PC-3 (cell line): ENCODE measurements at regions not wholly inside any gene's neighbourhood (a gene's known extent, or its start where the extent isn't known, plus 50 kb on each side); places are given as distances from the start of the nearest gene placed in this dataset.

Experiments
- ATAC-seq: fragments of 200-7000 bp; cut with Tn5 transposase; 2 replicates; pipeline ENCODE4 v1.9.1; 2020; ENCODE audit warnings: mild to moderate bottlenecking, moderate library complexity
- BruUV-seq: library from RNA; stranded (reverse); fragments of 400-500 nt; replicated peaks from 2 replicates; lab custom pipeline; 2021; lab: Mats Ljungman, UMichigan
- CTCF ChIA-PET: fragments of 300-600 bp; sonication (Branson Sonifier 250); formaldehyde crosslinking; loops from one replicate; lab custom pipeline; 2022; ENCODE audit warnings: antibody characterized with exemption; lab: Charles Lee
- POLR2A ChIA-PET: fragments of 300-600 bp; sonication (Branson Sonifier 250); formaldehyde crosslinking; loops from one replicate; lab custom pipeline; 2022; ENCODE audit warnings: antibody characterized with exemption; ENCODE audit not compliant: unreplicated experiment; lab: Charles Lee
- DNase-seq: peaks from one replicate; pipeline ENCODE4 v3.0.0-alpha.2; 2015
- H2AFZ ChIP-seq: fragments of 300-600 bp; sonication (generic); 2 replicates; pipeline ENCODE4 v1.6.0; 2016; ENCODE audit warnings: antibody characterized with exemption, low read length
- H3F3A ChIP-seq: fragments of 300-600 bp; sonication (generic); one replicate; pipeline ENCODE4 v1.6.0; 2017; ENCODE audit warnings: antibody characterized with exemption, low read length, control low read depth, mild to moderate bottlenecking; ENCODE audit not compliant: unreplicated experiment
- H3K27ac ChIP-seq: fragments of 300-600 bp; sonication (generic); 2 replicates; pipeline ENCODE4 v1.5.1; 2016; ENCODE audit warnings: mild to moderate bottlenecking, low read length
- H3K27me3 ChIP-seq: fragments of 300-600 bp; sonication (generic); 2 replicates; pipeline ENCODE4 v1.6.1; 2016; ENCODE audit warnings: low read length, mixed read lengths
- H3K36me3 ChIP-seq: fragments of 300-600 bp; sonication (generic); 2 replicates; pipeline ENCODE4 v1.6.1; 2016; ENCODE audit warnings: low read depth, mixed run types, low read length, mixed read lengths
- H3K4me1 ChIP-seq: fragments of 300-600 bp; sonication (generic); 2 replicates; pipeline ENCODE4 v1.5.1; 2016; ENCODE audit warnings: low read length; ENCODE audit not compliant: insufficient read depth
- H3K4me2 ChIP-seq: fragments of 300-600 bp; sonication (generic); 2 replicates; pipeline ENCODE4 v1.6.0; 2016; ENCODE audit warnings: low read length
- H3K4me3 ChIP-seq: fragments of 300-600 bp; sonication (generic); 2 replicates; pipeline ENCODE4 v1.5.1; 2016; ENCODE audit warnings: mild to moderate bottlenecking, low read length, mixed read lengths
- H3K79me2 ChIP-seq: fragments of 300-600 bp; sonication (generic); 2 replicates; pipeline ENCODE4 v1.6.1; 2017; ENCODE audit warnings: low read length, mixed read lengths
- H3K9ac ChIP-seq: fragments of 300-600 bp; sonication (generic); 2 replicates; pipeline ENCODE4 v1.6.0; 2016; ENCODE audit warnings: mild to moderate bottlenecking, low read length
- H3K9me2 ChIP-seq: fragments of 300-600 bp; sonication (generic); replicated peaks from 2 replicates; pipeline ENCODE4 v1.6.1; 2016; ENCODE audit warnings: mixed run types, low read length, mixed read lengths
- H3K9me3 ChIP-seq: fragments of 300-600 bp; sonication (generic); 2 replicates; pipeline ENCODE4 v1.6.1; 2016; ENCODE audit warnings: low read length, mixed read lengths
- H4K20me1 ChIP-seq: fragments of 300-600 bp; sonication (generic); 2 replicates; pipeline ENCODE4 v1.6.1; 2016; ENCODE audit warnings: low read length, mixed read lengths
- CTCF ChIP-seq: fragments of 300-600 bp; sonication (generic); conservative IDR thresholded peaks from 2 replicates; pipeline ENCODE4 v1.5.1; 2017; ENCODE audit warnings: antibody characterized with exemption, low read depth, mild to moderate bottlenecking, low read length
- EZH2 ChIP-seq: fragments of 300-600 bp; sonication (generic); IDR thresholded peaks from one replicate; pipeline ENCODE4 v1.6.1; 2017; ENCODE audit warnings: antibody characterized with exemption, mild to moderate bottlenecking, low read length; ENCODE audit not compliant: unreplicated experiment
- EZH2phosphoT487 ChIP-seq: fragments of 300-600 bp; sonication (generic); IDR thresholded peaks from 2 replicates; pipeline ENCODE4 v1.6.1; 2018; ENCODE audit warnings: mild to moderate bottlenecking, antibody characterized with exemption, low read length, borderline replicate concordance
- intact Hi-C: fragments of 100-400 bp; cut with micrococcal nuclease; formaldehyde crosslinking; loops from 2 replicates; pipeline ENCODE4 v1.9.0; 2023

DNA sequence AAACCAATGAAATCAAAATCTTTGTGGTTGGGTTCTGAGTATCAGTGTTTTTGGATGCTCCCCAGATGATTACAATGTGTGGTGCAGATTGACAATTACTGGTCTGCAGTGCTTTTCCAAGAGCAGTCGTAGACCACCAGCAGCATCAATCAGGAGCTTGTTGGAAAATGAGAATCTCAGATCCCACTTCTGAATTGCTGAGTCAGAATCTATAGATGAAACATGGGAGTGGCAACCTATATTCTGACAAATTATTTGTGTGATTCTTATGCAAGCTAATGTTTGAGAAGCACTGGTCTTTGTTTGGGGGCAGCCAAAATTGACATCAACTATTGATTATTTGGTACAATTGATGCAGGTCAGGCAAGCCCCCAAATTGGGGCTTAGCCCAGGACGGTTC, 539.9 kb upstream of the BTBD3 start:
- H2AFZ ChIP-seq = no peak overlapping the region
- no peaks in the 10 kb centered on the region for H3K9me3 ChIP-seq
- no TSS peak for BruUV-seq
- no peaks in the 10 kb centered on the region for H3K27me3 ChIP-seq
- peaks cover 8% of the 10 kb centered on the region; the same call in 1 of the 2 replicates for H3K4me1 ChIP-seq
- ChIA-PET POLR2A (no interaction called here), CTCF (no interaction called here)
- H4K20me1 ChIP-seq = no peaks in the 10 kb centered on the region
- H3K9me2 ChIP-seq = no peaks in the 10 kb centered on the region
- DNase-seq (no peak), ATAC-seq (no peak)
- intact Hi-C loops = no loop called here
- no peak overlapping the region for H3K4me3 ChIP-seq
- TF ChIP-seq CTCF = no peak
- no peak overlapping the region for H3K9ac ChIP-seq
- H3K27ac ChIP-seq = no peak overlapping the region
- H3K36me3 ChIP-seq = no peaks in the 10 kb centered on the region
- no peaks in the 10 kb centered on the region for H3F3A ChIP-seq
- no peaks in the 10 kb centered on the region for H3K79me2 ChIP-seq
- H3K4me2 ChIP-seq = no peak overlapping the region

DNA sequence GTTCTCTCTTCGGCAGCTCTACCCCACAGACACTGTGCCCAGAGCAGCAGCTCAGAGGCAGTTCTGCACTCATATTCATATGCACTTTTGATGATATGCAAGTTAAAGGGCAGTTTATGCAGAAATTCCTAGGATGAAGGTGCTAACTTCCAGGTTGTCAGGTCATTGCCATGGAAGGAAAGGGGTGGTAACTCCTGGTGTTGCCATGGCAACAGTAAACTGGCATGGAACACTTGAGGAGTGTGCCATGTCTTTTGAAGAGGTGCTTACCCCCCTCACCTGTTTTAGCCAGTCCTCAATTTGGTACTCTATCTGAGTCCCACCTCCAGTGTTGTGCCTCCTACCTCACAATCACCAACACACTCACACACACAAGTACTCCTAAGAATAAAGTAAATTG, 539.4 kb upstream of the BTBD3 start:
- Histone ChIP-seq H3K4me3 (no peak overlapping the region), H4K20me1 (no peaks in the 10 kb centered on the region), H3K9me3 (no peaks in the 10 kb centered on the region), H3K4me2 (no peak overlapping the region), H3K27me3 (no peaks in the 10 kb centered on the region), H3K9ac (no peak overlapping the region), H3F3A (no peaks in the 10 kb centered on the region), H2AFZ (no peak overlapping the region), H3K79me2 (no peaks in the 10 kb centered on the region), H3K9me2 (no peaks in the 10 kb centered on the region), H3K36me3 (no peaks in the 10 kb centered on the region), H3K4me1 (peaks cover 8% of the 10 kb centered on the region; the same call in 1 of the 2 replicates), H3K27ac (no peak overlapping the region)
- TF ChIP-seq EZH2phosphoT487 (no peak), EZH2 (no peak), CTCF (no peak)
- DNase-seq (no peak), ATAC-seq (no peak)
- ChIA-PET CTCF (no interaction called here), POLR2A (no interaction called here)
- BruUV-seq = no TSS peak
- intact Hi-C loops = no loop called here

GRCh38 chr20:11379257-11380011, 538.3 kb upstream of the BTBD3 start:
- no peaks in the 10 kb centered on the region for H3F3A ChIP-seq
- no peaks in the 10 kb centered on the region for H3K9me3 ChIP-seq
- no peaks in the 10 kb centered on the region for H3K27me3 ChIP-seq
- ChIA-PET POLR2A (no interaction called here), CTCF (no interaction called here)
- peaks cover 8% of the 10 kb centered on the region; the same call in 1 of the 2 replicates for H3K4me1 ChIP-seq
- H4K20me1 ChIP-seq = no peaks in the 10 kb centered on the region
- no TSS peak for BruUV-seq
- no peaks in the 10 kb centered on the region for H3K9me2 ChIP-seq
- H3K79me2 ChIP-seq = no peaks in the 10 kb centered on the region
- no peak for TF ChIP-seq EZH2phosphoT487
- TF ChIP-seq EZH2 = no peak
- no peak for TF ChIP-seq CTCF
- DNase-seq = no peak
- no peaks in the 10 kb centered on the region for H3K36me3 ChIP-seq
- no peak overlapping the region for H3K4me3 ChIP-seq
- H3K27ac ChIP-seq = no peak overlapping the region
- no peak overlapping the region for H3K9ac ChIP-seq
- no peak for ATAC-seq
- H3K4me2 ChIP-seq = no peak overlapping the region
- intact Hi-C loops = no loop called here
- no peak overlapping the region for H2AFZ ChIP-seq
